Endodermal cell (in vitro differentiated cells): ENCODE measurements at regions not wholly inside any gene's neighbourhood (a gene's known extent, or its start where the extent isn't known, plus 50 kb on each side); places are given as distances from the start of the nearest gene placed in this dataset.

Experiments
- DNase-seq: peaks from one replicate; pipeline ENCODE4 v3.0.0-alpha.2; 2017
- H3K27ac ChIP-seq: 2 replicates; pipeline ENCODE4 v1.5.1; 2013; ENCODE audit warnings: mild to moderate bottlenecking, low read depth, low read length, moderate library complexity
- H3K27me3 ChIP-seq: 2 replicates; pipeline ENCODE4 v1.6.1; 2013; ENCODE audit warnings: mild to moderate bottlenecking, low read length, moderate library complexity; ENCODE audit not compliant: insufficient read depth, control insufficient read depth, poor library complexity, severe bottlenecking
- H3K36me3 ChIP-seq: 2 replicates; pipeline ENCODE4 v1.7.0; 2013; ENCODE audit warnings: mild to moderate bottlenecking, low read length, moderate library complexity; ENCODE audit not compliant: control insufficient read depth, insufficient read depth
- H3K4me1 ChIP-seq: one replicate; pipeline ENCODE4 v1.7.0; 2013; ENCODE audit warnings: low read length; ENCODE audit not compliant: control insufficient read depth, insufficient read depth
- H3K4me3 ChIP-seq: 2 replicates; pipeline ENCODE4 v1.5.1; 2013; ENCODE audit warnings: mild to moderate bottlenecking, low read length, moderate library complexity
- H3K9ac ChIP-seq: 2 replicates; pipeline ENCODE4 v1.6.1; 2013; ENCODE audit warnings: mild to moderate bottlenecking, low read length, moderate library complexity; ENCODE audit not compliant: poor library complexity, severe bottlenecking; ENCODE audit errors: extremely low read depth
- H3K9me3 ChIP-seq: 2 replicates; pipeline ENCODE4 v1.6.1; 2013; ENCODE audit warnings: mild to moderate bottlenecking, low read length, moderate library complexity; ENCODE audit not compliant: control insufficient read depth
- H3K27ac Mint-ChIP-seq: 2 replicates; pipeline ENCODE4 v1.8.0; 2020; ENCODE audit warnings: mixed read lengths
- H3K27me3 Mint-ChIP-seq: 2 replicates; pipeline ENCODE4 v1.8.0; 2021; ENCODE audit warnings: mild to moderate bottlenecking, mixed read lengths; ENCODE audit not compliant: insufficient read depth
- H3K36me3 Mint-ChIP-seq: 2 replicates; pipeline ENCODE4 v1.8.0; 2020; ENCODE audit warnings: low read depth, mixed read lengths
- H3K4me1 Mint-ChIP-seq: 2 replicates; pipeline ENCODE4 v1.8.0; 2020; ENCODE audit warnings: mixed read lengths
- H3K4me3 Mint-ChIP-seq: 2 replicates; pipeline ENCODE4 v1.8.0; 2020; ENCODE audit warnings: mild to moderate bottlenecking, moderate library complexity, mixed read lengths
- H3K9me3 Mint-ChIP-seq: 2 replicates; pipeline ENCODE4 v1.8.0; 2020; ENCODE audit warnings: mild to moderate bottlenecking, mixed read lengths
- WGBS, 2 experiments: methylation state at CpG; one replicate each; pipeline versions ENCODE4 v1.1.5 to v1.1.7; 2013; ENCODE audit warnings: missing lambda C conversion rate in 2 of 2, mixed read lengths in 1 of 2; ENCODE audit not compliant: insufficient coverage in 1 of 2, insufficient read length in 1 of 2; 5-methylcytosine and 5-hydroxymethylcytosine counted together
- TF ChIP-seq, protein P1 (sequence below): fragments of 200-600 bp; sonication (generic); conservative IDR thresholded peaks from 2 replicates; pipeline ENCODE4 v1.5.0; 2021; ENCODE audit warnings: antibody characterized with exemption, mild to moderate bottlenecking

DNA sequence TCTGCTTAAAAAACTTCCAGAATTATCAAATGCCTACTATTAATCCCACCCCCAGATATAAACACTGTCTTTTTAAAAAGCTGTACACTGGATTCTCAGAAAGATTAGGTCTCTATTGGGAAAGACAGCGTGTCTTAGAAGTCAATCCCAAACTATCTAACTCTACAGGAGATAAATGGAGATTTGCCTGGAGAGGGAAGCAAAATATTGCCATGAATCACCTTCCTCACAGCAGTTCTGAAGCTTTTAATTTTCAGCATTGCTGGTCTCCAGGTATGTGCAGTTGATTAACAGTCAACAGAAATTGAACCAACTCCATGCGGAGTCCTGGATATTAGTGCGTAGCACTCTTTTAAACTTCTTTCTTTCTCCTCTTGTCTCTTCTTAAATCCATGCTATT lies 122.2 kb downstream of the DSC3 start:
- Histone ChIP-seq H3K27me3 (no peaks in the 10 kb centered on the region), H3K36me3 (no peaks in the 10 kb centered on the region), H3K4me3 (no peak overlapping the region), H3K4me1 (no peaks in the 10 kb centered on the region), H3K9me3 (no peaks in the 10 kb centered on the region), H3K9ac (no peak overlapping the region), H3K27ac (no peak overlapping the region)
- WGBS, 2 experiments = 96 to 98% methylated on average over 3 of the region's 3 CpGs
- H3K36me3 Mint-ChIP-seq = no peaks in the 10 kb centered on the region
- H3K9me3 Mint-ChIP-seq = no peaks in the 10 kb centered on the region
- DNase-seq = no peak
- no peaks in the 10 kb centered on the region for H3K27me3 Mint-ChIP-seq
- no peak overlapping the region for H3K27ac Mint-ChIP-seq
- no peaks in the 10 kb centered on the region for H3K4me1 Mint-ChIP-seq
- H3K4me3 Mint-ChIP-seq = no peak overlapping the region
- TF ChIP-seq, protein P1, sequence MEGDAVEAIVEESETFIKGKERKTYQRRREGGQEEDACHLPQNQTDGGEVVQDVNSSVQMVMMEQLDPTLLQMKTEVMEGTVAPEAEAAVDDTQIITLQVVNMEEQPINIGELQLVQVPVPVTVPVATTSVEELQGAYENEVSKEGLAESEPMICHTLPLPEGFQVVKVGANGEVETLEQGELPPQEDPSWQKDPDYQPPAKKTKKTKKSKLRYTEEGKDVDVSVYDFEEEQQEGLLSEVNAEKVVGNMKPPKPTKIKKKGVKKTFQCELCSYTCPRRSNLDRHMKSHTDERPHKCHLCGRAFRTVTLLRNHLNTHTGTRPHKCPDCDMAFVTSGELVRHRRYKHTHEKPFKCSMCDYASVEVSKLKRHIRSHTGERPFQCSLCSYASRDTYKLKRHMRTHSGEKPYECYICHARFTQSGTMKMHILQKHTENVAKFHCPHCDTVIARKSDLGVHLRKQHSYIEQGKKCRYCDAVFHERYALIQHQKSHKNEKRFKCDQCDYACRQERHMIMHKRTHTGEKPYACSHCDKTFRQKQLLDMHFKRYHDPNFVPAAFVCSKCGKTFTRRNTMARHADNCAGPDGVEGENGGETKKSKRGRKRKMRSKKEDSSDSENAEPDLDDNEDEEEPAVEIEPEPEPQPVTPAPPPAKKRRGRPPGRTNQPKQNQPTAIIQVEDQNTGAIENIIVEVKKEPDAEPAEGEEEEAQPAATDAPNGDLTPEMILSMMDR = no peak

DNA sequence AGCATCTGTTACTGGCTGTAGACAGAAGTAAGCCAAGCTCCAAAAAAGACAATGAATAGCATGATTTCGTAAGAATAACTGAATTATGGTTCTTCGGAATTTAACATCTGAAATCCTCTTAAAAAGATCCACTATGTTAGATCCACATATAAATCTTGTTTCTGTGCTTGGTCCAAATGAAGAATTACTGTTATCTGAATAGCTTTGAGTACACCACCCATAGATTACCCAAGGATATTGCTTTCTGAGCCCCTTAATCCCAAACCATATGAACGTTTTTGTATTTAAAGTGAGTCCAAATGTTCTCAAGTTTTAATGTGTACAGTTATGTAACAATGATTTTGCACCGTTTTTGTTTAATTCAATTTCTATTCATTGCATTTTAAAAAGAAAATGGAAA lies 124.9 kb downstream of the DSC3 start:
- no peaks in the 10 kb centered on the region for H3K36me3 ChIP-seq
- Mint-ChIP-seq H3K4me1 (no peaks in the 10 kb centered on the region), H3K27ac (no peak overlapping the region), H3K4me3 (no peak overlapping the region), H3K27me3 (no peaks in the 10 kb centered on the region), H3K36me3 (no peaks in the 10 kb centered on the region), H3K9me3 (no peaks in the 10 kb centered on the region)
- H3K27ac ChIP-seq = no peak overlapping the region
- no peak for DNase-seq
- no peak overlapping the region for H3K4me3 ChIP-seq
- TF ChIP-seq, protein P1 = no peak
- no peaks in the 10 kb centered on the region for H3K4me1 ChIP-seq
- no peaks in the 10 kb centered on the region for H3K27me3 ChIP-seq
- no peak overlapping the region for H3K9ac ChIP-seq
- WGBS, 2 experiments = 93% methylated on average over 3 of the region's 4 CpGs; no CpG with 5 or more reads in 1 of the 2 experiments
- no peaks in the 10 kb centered on the region for H3K9me3 ChIP-seq

DNA sequence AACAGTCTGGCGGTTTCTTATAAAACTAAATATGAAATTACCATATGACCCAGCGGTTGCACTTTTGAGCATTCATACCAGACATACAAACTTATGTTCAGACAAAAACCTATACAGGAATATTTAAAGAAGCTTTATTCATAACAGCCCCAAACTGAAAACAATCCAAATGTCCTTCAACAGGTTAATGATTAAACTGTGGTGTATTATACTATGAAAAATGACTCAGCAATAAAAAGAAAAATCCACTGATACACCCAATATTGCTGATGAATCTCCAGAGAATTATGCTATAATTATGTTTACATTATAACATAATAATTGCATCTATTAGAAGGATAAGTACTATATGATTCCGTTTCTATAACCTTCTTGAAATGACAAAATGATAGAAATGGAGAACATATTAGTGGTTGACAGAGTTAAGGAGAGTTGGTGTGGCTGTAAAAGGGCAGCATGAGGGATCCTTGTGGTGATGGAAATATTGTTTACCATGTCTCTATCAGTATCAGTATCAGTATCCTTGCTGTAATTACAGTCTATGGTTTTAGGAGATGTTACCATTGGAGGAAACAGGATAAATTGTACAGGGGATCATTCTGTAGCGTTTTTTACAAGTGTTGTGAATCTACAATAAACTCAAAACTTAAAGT lies 127.1 kb downstream of the DSC3 start:
- H3K4me1 Mint-ChIP-seq = no peaks in the 10 kb centered on the region
- H3K9me3 Mint-ChIP-seq = no peaks in the 10 kb centered on the region
- Histone ChIP-seq H3K9me3 (no peaks in the 10 kb centered on the region), H3K9ac (no peak overlapping the region), H3K27ac (no peak overlapping the region), H3K4me3 (no peak overlapping the region), H3K36me3 (no peaks in the 10 kb centered on the region), H3K4me1 (no peaks in the 10 kb centered on the region), H3K27me3 (no peaks in the 10 kb centered on the region)
- no peak overlapping the region for H3K27ac Mint-ChIP-seq
- no peak overlapping the region for H3K4me3 Mint-ChIP-seq
- TF ChIP-seq, protein P1 = no peak
- no peaks in the 10 kb centered on the region for H3K36me3 Mint-ChIP-seq
- 81% methylated on average over 3 of the region's 4 CpGs; no CpG with 5 or more reads in 1 of the 2 experiments for WGBS, 2 experiments
- H3K27me3 Mint-ChIP-seq = no peaks in the 10 kb centered on the region
- DNase-seq = no peak
